ENCODE measurements at regions not wholly inside any gene's neighbourhood (a gene's known extent, or its start where the extent isn't known, plus 50 kb on each side); places are given as distances from the start of the nearest gene placed in this dataset.

GRCh38 chr5:12669326-12669725, 765.1 kb upstream of the CTNND2 start:
- no peak for TF ChIP-seq CTCF (IDR thresholded peaks at IDR 0.05)
- TF ChIP-seq POLR2A (IDR thresholded peaks at IDR 0.05), result no peak
- TF ChIP-seq POLR2AphosphoS5 (IDR thresholded peaks at IDR 0.05), result no peak

All from breast epithelium (tissue), 3 donors.